ENCODE measurements at regions not wholly inside any gene's neighbourhood (a gene's known extent, or its start where the extent isn't known, plus 50 kb on each side); places are given as distances from the start of the nearest gene placed in this dataset.

GRCh38 chr18:27899893-27900292, 277.0 kb downstream of the CDH2 start:
- H3K4me3 ChIP-seq (replicated peaks; ENCODE audit: low read depth, low read length): no peak overlapping the region
- TF ChIP-seq, protein P1, sequence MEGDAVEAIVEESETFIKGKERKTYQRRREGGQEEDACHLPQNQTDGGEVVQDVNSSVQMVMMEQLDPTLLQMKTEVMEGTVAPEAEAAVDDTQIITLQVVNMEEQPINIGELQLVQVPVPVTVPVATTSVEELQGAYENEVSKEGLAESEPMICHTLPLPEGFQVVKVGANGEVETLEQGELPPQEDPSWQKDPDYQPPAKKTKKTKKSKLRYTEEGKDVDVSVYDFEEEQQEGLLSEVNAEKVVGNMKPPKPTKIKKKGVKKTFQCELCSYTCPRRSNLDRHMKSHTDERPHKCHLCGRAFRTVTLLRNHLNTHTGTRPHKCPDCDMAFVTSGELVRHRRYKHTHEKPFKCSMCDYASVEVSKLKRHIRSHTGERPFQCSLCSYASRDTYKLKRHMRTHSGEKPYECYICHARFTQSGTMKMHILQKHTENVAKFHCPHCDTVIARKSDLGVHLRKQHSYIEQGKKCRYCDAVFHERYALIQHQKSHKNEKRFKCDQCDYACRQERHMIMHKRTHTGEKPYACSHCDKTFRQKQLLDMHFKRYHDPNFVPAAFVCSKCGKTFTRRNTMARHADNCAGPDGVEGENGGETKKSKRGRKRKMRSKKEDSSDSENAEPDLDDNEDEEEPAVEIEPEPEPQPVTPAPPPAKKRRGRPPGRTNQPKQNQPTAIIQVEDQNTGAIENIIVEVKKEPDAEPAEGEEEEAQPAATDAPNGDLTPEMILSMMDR (IDR thresholded peaks at IDR 0.05; ENCODE audit: low read depth, low read length, missing control alignments): no peak
- DNase-seq (ENCODE audit: extremely low read depth, low read depth): no peak

GRCh38 chr18:27894746-27895145, 282.2 kb downstream of the CDH2 start:
- DNase-seq (ENCODE audit: extremely low read depth, low read depth): no peak
- TF ChIP-seq, protein P1 (IDR thresholded peaks at IDR 0.05; ENCODE audit: low read depth, low read length, missing control alignments): no peak
- H3K4me3 ChIP-seq (replicated peaks; ENCODE audit: low read depth, low read length): no peak overlapping the region

DNA sequence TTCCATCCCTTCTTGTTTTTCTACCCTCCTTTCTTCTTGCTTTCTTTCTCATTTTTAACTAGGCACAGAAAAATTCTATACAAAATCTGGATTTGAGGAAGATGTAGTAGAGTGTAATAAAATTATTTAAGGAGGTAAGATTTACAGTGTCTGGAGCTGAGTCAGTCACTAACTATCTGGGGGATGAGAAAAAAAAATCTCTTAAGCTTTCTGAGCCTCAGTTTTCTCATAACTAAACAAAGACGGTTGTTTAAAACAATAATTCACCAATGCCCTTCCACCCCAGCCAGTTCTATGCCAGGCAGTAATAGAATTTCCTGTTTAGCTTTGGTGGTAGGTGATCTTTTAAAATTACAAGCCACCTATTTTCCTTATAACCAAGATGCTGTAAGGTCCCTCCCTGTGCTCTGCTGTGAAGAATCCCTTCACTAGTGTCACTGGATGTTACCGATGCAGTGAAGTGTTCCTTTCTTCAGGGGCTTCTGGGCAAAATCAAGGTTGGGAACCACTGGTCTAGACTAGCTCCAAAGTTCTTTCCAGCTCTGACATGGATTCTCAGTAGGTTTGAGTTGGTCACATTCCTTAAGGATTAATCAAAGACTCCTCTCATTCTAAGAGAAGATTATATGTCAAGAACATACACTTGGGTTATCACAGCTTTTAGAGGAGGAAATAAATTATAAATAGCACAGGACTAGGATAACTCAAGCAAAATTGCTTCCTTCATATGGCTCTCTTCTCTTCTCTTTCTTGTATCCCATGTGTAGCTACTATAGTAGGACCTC, 289.0 kb downstream of the CDH2 start:
- no peak overlapping the region for H3K4me3 ChIP-seq (replicated peaks; ENCODE audit: low read depth, low read length)
- DNase-seq (ENCODE audit: extremely low read depth, low read depth): no peak
- TF ChIP-seq, protein P1 (IDR thresholded peaks at IDR 0.05; ENCODE audit: low read depth, low read length, missing control alignments): no peak

- DNase-seq (ENCODE audit: extremely low read depth, low read depth): no peak
- TF ChIP-seq, protein P1 (IDR thresholded peaks at IDR 0.05; ENCODE audit: low read depth, low read length, missing control alignments): no peak
- no peak overlapping the region for H3K4me3 ChIP-seq (replicated peaks; ENCODE audit: low read depth, low read length)
These were observed 289.6 kb downstream of the CDH2 start for GRCh38 chr18:27887287-27887686.

DNA sequence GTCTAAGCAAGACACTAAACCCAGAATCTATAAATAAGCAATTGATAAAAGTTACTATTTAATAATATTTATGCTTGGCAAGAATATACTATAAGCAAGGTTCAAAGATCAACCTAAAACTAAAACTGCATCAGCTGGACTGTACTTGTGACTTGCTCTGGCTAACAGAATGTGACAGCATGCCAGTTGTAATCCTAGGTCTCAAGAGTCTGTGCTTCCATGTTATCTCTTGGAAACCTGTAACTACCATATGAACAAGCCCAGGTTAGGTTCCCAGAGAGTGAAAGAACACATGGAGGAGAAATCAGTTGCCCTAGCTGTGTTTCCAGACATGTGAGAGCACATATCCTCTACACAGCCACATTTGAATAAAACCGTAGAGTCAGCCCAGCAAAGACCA, 297.4 kb downstream of the CDH2 start:
- no peak overlapping the region for H3K4me3 ChIP-seq (replicated peaks; ENCODE audit: low read depth, low read length)
- TF ChIP-seq, protein P1 (IDR thresholded peaks at IDR 0.05; ENCODE audit: low read depth, low read length, missing control alignments): no peak
- no peak for DNase-seq (ENCODE audit: extremely low read depth, low read depth)

DNA sequence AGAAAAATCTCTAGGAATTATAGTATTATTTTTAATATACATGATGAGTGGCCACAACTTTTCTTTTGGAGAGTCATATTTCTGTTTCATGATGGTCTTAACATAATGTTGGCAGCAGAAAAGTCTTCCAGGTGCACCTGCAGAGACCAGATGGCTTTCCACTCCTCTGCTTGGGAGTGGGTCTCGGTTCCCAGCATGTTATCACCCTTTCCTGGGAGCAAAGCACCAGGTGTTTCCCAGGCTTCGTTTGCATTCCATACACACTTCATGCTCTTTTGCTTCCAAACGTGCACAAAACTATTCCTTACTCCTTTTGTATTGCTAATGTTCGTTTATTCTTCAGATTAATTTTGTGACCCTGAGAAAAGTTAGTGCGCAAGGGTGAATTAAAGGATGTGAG, 305.2 kb downstream of the CDH2 start:
- DNase-seq (ENCODE audit: extremely low read depth, low read depth): no peak
- TF ChIP-seq, protein P1 (IDR thresholded peaks at IDR 0.05; ENCODE audit: low read depth, low read length, missing control alignments): no peak
- H3K4me3 ChIP-seq (replicated peaks; ENCODE audit: low read depth, low read length): no peak overlapping the region

DNA sequence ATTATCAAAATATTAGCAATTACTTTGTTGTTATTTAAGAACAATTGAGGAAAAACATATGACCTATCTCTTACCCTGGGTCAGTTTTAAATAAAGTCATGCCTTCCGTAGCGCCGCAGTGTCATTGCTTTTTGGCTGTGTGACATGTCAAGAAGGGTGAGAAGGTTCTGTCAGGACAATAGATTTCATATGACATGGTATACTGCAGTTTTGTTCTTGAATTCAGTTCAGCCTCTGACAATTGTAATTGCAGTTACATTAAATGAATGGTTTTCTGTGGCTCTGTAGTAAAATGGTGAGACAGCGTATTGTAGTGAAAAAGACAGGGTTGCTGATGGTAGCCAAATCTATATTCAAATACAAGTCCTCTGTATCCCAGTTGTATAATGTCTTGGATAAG, 307.2 kb downstream of the CDH2 start:
- DNase-seq (ENCODE audit: extremely low read depth, low read depth): no peak

More for the DNA sequence above, 307.2 kb downstream of the CDH2 start:
- no peak overlapping the region for H3K4me3 ChIP-seq (replicated peaks; ENCODE audit: low read depth, low read length)
- TF ChIP-seq, protein P1 (IDR thresholded peaks at IDR 0.05; ENCODE audit: low read depth, low read length, missing control alignments): no peak

All from HFF-Myc (cell line).